Suppressor macrophage (primary cell): ENCODE measurements at regions not wholly inside any gene's neighbourhood (a gene's known extent, or its start where the extent isn't known, plus 50 kb on each side); places are given as distances from the start of the nearest gene placed in this dataset.

Source experiments
- DNase-seq, 4 experiments: peaks; one replicate each; pipeline ENCODE4 v3.0.0-alpha.2; 2020 to 2022

DNA sequence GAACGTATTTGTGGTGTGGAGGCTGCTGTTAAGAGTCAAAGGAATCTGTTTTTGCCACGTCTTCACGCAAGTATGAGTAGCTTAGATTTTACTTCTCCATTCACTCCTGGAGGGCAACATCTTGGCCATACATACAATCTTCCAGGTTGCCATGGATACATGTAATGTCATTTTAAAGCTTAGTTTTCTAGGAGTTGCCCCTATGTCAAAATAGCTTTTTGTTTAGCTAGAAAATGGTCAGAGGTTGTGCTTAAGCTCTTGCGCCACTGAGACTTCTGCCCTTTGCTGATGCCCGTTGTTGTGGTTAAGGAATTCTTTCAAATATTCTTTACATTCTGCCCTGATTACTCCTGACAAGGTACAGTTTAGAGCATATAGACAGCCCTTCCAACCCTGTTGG lies 245.4 kb upstream of the TFPI start:
- DNase-seq = no peak

DNA sequence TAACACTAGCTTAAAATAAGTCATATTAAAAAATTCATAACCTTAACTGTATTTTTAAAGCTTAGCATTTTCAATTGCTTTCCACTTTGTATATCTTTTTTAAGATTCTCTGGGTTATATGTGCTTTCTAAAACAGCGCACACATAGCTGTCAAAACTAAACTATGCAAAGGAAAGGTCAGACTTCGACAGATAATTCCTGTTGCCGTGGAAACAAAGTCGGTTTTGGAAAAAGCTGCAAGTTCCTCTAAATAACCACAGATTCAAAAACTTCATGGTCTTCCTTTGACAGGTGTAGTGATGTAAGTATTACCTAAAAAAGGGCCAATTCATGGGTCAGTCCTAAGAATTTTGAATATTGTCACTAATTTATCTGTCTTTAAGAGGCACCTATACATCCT lies 249.6 kb upstream of the TFPI start:
- DNase-seq = no peak

DNA sequence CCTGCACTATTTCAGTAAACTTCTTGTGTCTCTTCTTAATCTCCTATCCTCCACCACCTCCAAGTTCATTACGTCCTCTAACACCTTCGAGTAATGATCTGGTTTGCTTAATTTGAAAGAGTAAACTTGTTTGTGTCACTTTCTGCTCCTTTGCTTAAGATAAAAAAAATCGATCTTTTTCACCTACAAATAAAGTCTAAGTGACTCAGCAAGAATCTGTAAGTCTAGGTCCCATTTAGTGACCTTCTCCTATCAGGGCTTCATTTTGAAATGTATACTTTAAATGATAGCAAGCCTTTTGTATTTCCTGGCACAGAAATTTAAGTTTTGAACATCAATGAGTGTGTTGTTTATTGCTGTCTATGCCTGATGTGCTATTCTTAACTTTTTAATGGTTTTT lies 260.9 kb upstream of the TFPI start:
- no peak for DNase-seq

DNA sequence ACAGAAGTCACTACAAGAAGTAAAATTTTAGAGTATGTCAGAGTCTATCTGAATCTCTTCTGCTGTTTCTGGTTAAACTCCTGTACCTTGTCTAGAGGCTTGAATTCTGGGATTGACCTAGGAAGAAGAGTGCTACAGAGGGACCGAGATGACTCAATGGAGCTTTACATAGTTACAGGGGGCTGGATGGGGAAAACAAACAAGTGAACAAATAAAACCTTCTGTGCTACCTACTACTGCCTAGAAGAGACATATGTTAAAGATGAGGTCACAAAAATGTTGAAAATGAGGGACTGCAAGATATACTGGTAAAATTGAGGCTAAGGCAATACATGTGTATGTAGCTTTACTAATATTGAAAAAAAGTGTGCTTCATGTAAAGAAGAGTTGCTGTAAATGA lies 265.4 kb upstream of the TFPI start:
- DNase-seq = no peak

DNA sequence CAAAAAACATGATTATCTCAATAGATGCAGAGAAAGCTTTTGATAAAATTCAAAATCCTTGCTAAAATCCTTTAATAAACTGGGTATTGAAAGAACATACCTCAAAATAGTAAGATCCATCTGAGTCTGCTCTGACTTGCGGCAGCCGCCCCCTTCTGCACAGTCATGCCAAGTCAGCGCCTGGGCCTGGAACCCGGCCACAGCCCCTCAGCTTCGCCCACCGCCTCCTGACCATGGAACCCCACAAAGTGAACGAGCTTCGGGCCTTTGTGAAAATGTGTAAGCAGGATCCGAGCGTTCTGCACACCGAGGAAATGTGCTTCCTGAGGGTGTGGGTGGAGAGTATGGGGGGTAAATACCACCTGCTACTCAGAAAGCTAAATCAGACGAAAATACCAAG lies 270.9 kb upstream of the TFPI start:
- no peak for DNase-seq

DNA sequence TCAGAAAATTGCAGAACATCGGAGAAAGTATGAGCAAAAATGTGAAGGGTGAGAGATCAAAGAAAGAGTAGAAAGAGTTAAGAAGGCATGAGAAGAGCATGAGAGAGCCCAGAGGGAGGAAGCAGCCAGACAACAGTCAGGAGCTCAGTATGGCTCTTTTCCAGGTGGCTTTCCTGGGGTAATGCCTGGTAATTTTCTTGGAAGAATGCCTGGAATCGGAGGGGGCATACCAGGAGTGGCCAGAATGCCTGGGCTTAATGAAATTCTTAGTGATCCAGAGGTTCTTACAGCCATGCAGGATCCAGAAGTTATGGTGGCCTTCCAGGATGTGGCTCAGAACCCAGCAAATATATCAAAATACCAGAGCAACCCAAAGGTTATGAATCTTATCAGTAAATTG lies 271.8 kb upstream of the TFPI start:
- no peak for DNase-seq

DNA sequence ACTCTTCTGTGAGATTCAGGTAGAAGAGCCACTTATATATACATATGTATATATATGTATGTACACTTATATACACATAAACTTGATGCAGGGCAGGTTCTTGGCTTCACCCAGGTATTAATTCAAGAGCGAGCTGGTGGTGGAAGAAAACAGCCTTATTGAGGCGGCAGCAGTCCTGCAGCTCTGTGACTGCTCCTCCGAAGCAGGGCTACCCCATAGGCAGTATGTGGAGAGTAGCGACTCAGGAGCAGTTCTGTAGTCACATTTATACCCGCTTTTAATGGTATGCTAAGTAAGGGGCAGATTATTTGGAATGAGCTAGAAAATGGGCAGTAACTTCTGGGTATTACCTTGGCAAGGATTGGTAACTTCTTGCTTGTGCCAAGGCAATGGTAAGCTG lies 280.6 kb upstream of the TFPI start:
- DNase-seq = no peak

DNA sequence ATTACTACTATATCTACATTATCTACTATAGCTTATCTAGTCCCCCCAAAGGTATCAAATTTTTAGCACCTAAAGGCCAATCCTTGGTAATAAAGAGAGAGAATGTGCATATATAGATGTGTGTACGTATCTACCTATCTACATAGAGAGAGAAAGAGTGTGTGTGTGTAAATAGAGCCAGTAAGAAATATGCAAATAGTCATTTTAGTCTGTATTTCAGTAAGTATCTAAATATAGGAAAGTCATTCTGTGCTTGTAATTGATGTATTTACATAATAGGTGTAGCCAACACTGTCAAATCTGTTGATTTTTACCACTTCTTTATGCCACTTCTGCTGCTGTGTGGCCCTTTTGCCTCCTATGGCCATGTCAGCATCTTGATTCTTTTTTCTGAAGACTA lies 284.5 kb upstream of the TFPI start:
- no peak for DNase-seq

DNA sequence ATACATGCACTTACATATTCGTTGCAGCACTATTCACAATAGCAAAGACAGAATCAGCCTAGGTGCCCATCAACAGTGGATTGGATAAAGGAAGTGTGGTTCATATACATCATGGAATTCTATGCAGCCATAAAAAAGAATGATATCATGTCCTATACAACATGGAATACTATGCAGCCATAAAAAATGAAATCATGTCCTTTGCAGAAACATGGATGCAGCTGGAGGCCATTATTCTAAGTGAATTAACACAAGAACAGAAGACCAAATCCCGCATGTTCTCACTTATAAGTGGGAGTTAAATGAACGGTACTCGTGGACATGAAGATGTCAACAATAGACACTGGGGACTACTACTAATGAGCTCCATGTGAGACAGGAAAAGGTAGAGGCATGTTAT lies 288.1 kb upstream of the TFPI start:
- DNase-seq = no peak

DNA sequence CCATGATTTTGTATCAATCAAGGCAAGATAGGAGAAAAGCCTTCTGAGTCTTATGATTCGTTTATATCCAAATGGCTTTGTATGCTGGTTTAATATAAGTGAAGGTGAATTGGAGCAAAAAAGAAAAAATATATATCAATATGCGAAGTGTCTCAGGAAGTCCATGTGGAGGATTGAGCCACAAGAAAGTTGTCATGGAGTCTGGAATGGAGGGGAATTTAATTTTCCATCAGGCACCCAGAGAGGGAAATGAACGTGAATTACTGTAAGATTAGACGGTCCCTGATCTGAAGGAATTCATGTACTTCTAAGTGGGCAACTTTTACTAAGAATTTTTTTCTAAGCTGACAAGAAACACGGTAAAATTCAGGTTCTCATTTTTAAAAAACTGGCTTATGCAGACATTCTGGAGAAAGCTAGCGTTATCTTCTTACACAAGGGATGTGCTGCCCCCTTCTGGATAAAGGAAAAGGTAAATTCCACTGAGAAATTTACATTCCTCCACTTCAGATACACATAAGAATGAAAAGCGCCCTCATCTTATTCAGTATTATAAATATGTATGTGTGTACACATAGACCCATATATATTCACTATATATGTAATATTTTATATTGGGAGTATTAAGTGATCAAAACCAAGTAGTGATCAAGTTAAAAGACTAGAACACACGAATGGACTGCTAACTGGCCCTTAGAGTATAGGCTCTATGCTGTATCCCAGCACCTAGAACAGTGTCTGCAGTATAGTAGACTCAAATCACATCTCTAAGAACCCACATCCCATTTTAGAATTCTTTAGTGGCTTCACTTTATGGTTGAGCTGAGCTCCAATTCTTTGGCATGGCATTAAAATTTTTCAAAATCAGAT lies 289.0 kb upstream of the TFPI start:
- peak; percentile 39 to 71 (median 53) for DNase-seq

DNA sequence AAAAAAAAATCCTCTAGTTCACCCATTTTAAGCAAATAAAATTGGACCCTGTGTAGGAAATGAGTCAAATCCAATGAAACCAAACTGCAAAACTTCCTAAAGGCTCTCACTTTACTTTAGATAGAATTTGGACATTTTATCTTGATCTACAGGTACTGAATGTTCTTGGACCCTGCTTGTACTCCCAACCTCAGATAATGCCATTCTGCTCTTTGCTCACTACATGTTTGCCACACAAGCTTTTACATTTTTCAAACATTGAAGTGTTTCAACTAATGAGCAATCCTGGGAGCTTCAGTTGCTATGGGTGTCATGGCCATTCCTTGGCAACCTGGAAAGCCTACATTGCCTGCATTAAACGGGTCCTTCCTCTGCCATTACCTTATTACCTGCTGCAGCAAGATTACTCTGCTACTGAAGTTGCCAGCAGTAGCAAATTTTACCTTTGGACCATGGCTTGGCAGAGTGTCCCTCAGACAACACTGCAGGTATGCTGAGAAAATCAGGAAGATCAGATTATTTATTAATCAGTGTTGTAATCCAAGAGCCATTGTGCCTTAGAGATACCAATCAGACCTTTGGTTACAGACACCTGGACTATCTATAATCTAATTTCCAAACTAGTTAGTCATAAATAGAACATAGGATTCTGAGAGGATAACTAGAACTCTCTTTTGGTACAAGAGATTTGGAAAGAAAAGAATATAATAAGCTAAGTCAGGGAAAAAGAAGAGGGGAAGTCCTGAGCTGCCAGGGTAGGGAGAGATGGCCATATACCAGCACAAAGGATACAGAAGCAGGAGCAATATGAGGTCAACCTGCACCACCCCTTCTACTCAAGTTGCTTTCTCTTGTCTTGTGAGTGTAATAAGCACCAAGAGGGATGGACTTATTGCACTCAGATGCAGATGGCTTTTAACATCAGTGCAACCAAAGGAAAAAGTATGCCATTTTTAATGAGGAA lies 293.3 kb upstream of the TFPI start:
- no peak for DNase-seq

DNA sequence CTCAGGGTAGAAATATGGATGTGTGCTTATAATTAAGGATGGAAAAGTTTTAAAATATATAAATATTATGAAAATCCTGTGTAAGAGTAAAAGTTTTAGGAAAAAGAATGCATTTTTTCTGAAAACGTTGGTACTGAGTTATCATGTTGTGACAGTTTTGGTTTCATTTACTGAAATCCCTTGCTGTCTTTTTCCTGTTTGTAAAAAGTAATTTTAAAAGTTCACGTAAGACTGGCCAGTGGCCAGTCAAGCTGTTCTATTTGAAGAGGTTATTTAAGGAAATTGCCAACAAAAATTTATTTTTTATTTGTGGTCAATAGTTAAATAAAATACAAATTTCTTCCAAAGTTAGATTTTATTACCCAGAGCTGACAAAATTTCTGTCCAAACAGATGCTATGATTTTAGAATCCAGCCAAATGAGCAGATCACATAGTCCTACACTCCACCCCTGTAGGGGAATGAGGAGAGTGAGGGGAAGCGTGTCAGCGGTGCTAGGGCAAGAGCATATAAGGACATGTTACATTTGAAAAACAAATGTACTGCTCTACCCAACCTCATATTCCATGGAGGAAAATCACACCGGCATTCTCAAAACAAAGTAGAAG lies 297.8 kb upstream of the TFPI start:
- no peak for DNase-seq

DNA sequence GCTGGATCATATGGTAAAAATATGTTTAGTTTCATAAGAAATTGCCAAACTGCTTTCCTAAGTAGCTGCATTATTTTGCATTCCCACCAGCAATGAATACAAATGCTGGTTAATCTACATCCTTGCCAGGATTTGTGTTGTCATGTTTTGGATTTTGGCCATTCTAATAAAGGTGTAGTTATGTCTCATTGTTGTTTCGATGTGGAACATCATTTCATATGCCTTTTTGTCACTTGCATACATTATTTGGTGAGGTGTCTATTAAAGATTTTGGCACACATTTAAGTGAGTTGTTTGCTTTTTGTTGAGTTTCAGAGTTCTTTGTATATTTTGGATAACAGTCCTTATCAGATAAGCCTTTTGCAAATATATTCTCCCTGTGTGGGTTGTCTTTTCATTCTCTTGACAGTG lies 299.2 kb upstream of the TFPI start:
- DNase-seq = no peak

DNA sequence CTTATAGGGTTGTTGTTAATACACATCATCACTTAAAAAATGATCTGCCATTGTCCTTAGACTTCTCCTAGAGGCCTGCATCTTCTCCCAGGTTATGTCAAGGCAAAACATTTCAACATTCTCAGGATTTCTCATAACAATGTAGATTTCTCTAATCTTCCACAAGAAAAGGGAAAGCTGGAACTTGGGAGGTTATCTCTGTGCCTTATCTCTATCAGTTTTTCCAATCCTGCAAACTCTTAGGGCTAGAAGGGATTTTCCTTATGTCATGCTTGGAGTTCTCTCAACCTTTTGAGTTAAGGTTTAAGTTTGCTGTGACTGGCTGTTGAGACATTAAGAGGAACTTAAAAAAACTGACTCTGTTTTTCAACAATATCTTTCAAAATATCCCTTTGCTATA lies 300.6 kb upstream of the TFPI start:
- DNase-seq = no peak

DNA sequence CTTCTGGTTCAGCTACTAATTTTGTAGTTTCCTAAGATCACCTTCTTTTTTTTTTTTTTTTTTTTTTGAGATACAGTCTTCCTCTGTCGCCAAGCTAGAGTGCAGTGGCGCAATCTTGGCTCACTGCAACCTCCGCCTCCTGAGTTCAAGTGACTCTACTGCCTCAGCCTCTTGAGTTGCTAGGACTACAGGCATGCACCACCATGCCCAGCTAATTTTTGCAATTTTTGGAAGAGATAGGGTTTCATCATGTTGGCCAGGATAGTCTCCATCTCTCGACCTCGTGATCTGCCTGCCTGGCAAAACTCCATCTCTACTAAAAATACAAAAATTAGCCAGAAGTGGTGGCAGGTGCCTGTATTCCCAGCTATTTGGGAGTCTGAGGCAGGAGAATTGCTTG lies 301.5 kb upstream of the TFPI start:
- no peak for DNase-seq

DNA sequence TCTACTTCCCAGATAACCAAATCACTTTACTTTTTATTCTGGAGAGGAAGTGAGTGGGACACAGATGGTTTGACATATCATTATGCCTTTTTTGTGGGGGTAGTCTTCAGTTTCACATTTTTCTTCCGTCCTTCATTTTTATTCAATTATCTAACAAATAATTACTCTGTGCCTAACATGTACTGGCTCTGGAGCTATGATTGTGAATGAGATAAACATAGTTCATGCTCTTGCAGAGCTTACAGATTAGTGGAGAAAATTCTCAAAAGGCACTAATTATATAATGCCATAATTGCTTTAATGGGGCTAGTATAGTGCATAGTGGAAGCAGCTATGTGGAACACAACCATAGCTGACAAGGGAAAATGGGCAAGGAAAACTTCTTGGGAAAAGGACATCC lies 303.6 kb upstream of the TFPI start:
- no peak for DNase-seq

DNA sequence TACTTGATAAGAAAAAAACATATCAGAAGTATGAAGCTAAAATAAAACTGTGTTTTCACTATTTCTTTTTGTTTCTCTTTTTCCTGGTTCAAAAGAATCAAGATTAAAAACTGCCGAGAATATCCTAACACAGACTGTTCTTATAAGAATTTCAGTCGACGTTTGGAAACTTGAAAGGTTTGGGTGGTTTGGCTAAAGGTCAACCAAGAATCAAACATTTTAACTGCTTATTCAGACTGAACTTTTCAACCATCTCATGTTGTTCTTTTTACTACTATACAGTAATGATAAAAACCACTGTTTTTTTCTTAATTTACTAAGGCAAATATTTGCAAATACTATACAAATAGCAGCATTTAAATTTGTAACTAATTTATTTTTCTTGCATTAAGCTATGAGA lies 308.5 kb upstream of the TFPI start:
- no peak for DNase-seq

DNA sequence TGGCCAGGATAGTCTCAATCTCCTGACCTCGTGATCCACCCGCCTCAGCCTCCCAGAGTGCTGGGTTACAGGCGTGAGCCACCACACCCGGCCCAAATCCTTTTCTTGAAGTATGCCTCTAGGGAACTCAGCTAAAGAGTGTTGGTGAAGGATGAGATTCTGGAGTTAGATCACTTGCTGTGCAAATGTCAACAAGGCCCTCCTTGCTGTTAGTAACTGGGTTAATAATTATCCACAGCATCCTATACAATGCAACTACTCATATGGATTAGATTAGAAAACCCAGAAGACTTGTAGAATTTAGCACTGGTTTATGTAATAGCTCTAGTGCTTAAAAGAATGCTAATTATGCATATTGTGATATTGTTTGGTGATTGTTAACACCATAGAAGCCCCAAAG lies 310.8 kb upstream of the TFPI start:
- no peak for DNase-seq

DNA sequence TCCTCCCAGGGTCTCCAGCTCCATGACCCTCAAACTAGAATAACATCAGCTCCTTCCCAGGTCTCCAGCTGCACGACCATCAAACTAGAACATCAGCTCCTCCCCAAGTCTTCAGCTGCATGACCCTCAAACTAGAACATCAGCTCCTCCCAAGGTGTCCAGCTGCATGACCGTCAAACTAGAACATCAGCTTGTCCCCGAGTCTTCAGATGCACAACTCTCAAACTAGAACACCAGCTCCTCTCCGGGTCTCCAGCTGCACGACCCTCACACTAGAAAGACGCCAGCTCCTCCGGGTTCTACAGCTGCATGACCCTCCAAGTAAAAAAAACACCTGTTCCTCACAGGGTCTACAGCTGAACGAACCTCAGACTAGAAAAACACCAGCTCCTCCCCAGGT lies 312.9 kb upstream of the TFPI start:
- no peak for DNase-seq

DNA sequence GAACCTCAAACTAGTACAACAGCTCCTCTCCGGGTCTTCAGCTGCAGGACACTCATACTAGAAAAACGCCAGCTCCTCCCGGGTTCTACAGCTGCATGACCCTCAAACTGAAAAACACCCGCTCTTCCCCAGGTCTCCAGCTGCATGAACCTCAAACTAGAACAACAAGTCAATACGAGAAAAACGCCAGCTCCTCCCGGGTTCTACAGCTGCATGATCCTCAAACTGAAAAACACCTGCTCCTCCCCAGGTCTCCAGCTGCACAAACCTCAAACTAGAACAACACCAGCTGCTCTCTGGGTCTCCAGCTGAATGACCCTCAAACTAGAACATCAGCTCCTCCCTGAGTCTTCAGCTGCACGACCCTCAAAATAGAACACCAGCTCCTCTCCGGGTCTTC lies 315.0 kb upstream of the TFPI start:
- DNase-seq = no peak

DNA sequence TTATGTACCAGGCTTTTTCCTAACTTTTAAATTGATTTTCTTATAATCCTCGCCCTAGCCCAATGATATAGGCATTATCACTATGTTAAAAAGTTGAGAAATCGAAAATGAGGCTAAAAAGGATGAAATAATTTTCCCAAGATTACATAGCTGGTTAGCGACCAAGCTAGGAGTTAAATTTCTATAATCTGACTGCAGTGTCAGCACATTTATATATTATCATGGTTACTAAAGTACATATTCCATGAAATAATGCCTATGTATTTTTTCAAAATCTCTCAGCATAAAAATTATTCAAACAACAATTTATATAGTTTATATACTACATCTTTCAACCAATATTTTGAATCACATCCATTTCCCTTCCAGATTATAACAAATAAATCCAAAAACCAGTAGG lies 317.3 kb upstream of the TFPI start:
- no peak for DNase-seq

DNA sequence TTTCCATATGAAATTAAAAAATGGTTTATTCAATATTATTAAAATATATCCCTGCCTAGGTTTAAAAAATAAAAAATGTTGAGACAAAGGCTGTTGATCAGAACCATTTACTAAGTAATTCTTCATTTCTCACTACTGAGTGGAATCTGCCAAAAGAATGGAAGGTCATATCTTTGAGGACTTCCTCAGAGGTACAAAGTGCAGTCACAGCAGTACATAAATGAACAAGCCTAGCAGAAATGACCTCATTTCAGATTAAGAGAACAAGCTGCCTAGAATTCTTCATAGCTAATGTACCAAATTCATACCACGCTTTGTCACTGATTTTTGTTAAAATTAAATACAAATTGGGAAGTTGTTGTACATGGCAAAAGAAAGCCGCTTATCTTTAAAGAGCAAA lies 318.9 kb upstream of the TFPI start:
- no peak for DNase-seq

DNA sequence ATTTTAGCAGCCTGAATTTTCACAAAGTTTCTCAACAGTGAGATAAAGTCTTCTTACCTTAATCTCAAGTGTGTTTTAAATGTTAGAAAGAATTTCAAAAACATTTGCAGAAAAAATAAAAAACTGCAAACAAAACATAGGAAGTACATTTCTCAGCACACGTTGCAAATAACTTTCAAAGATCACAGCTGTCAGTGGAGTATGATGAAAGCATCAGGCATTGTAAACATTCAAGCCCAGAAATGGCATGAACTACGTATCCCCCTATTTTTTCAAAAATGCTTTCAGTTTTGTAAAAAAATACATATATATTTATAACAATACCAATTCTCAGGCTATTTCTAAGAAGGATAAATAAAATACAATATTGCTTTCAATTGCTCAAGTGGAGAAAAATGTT lies 320.6 kb upstream of the TFPI start:
- no peak for DNase-seq
